ENCODE measurements at regions not wholly inside any gene's neighbourhood (a gene's known extent, or its start where the extent isn't known, plus 50 kb on each side); places are given as distances from the start of the nearest gene placed in this dataset.

DNA sequence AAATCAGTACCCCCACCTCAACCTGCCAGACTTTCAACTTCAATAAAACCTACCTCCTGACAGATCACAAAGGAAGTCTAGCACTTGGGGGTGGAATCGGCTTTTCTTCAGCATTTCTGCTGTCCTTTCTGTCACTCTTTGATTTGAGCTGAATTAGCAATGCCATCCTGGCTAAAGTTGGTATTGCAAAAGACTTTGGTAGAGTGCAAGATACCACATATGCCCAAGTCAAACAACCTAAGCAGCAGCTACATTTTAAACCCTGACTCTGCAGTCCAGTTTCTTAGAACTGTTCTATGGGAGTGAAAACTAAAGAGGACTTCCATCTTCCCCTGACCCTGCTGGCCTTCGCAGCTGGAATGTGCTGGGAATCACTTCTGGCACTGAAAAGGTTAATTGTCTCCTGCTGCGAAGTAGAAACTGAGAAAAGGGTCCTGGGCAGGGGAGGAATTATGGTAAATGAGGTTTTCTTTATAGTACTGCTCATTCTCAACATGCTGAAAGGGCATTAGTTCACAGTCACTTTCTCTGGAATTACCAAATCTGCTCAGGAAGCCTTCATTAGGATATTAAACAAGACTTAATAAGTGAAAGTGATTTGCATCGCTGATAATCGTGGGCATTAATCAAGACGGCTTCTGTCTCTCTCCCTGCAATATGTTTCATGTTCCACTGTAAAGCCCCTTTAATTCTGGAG is 126.2 kb upstream of the SMYD2 start:
- intact Hi-C loops (cut with DNase I; ENCODE audit: low total_unique reads) = no loop called here
- TF ChIP-seq CTCF (IDR thresholded peaks at IDR 0.05) = no peak
- Histone ChIP-seq H3K27ac (no peak overlapping the region), H3K27me3 (no peaks in the 10 kb centered on the region), H3K4me3 (no peak overlapping the region), H3K4me1 (no peaks in the 10 kb centered on the region), H3K9me3 (no peaks in the 10 kb centered on the region), H3K36me3 (no peaks in the 10 kb centered on the region)
- DNase-seq = no peak

DNA sequence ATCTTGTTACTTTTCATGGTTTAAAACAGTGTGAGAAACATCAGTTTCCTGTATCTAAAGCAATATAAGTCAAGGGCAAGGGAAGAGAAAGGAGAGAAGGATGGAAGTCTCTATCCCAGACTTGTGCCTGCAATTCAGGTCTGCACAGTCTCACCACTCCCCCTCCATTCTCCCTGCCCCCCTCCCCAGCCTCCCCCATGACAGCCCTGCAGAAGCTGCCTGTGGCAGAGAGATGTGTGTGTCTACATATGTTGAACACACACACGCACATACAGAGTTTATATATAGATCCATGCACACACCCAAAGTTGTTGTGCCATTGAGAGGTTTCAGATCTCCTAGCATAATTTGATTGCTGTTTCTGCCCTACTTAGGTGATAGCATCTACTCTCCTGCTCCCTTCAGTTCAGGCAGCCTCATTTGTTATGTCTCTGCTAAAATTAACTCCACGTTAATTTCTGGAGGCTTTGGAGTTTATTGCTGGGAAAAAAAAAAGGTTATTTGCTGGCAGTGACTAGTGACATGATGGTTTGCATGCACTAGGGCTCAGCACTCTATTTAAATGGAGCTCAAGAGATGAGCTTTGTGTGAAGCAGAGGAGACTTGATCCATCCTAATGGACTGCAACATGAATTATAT is 124.9 kb upstream of the SMYD2 start:
- Histone ChIP-seq H3K27me3 (no peaks in the 10 kb centered on the region), H3K4me3 (no peak overlapping the region), H3K27ac (no peak overlapping the region), H3K9me3 (no peaks in the 10 kb centered on the region), H3K36me3 (no peaks in the 10 kb centered on the region), H3K4me1 (no peaks in the 10 kb centered on the region)
- no peak for DNase-seq
- TF ChIP-seq CTCF (IDR thresholded peaks at IDR 0.05) = no peak
- intact Hi-C loops (cut with DNase I; ENCODE audit: low total_unique reads) = no loop called here

- Histone ChIP-seq H3K27ac (no peak overlapping the region), H3K9me3 (no peaks in the 10 kb centered on the region), H3K36me3 (no peaks in the 10 kb centered on the region), H3K27me3 (peaks cover 0 to 8% of the 10 kb centered on the region in 2 donors), H3K4me3 (no peak overlapping the region), H3K4me1 (no peaks in the 10 kb centered on the region)
- no peak for DNase-seq
- intact Hi-C loops (cut with DNase I; ENCODE audit: low total_unique reads) = no loop called here
- no peak for TF ChIP-seq CTCF (IDR thresholded peaks at IDR 0.05)
Measured at GRCh38 chr1:214164173-214164572, 116.8 kb upstream of the SMYD2 start.

DNA sequence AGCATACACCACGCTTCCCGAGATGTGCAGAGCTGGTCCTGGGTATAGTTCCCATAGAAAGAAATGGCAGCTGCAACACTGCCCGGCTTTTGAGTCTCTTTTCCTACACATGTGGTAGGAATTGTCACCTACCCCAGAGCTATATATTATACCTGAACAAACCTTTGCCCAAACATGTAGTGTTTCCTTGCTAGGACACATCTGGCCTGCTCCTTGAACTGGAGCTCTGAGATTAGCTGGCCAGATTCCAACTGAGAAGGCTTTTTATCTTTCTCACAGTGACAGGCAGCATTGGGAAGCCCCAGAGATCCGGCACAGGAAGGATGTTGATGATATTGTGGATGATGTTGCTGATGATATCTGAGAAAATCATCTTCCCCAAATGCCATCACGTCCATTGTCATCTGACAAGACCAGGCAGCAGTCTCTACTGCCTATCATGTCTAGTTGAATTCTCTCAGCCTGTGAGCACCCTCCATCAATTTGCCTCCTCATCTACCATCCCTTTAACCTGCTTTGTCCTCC is 115.0 kb upstream of the SMYD2 start:
- no peaks in the 10 kb centered on the region for H3K4me1 ChIP-seq
- peaks cover 0 to 8% of the 10 kb centered on the region in 2 donors for H3K27me3 ChIP-seq
- no peak overlapping the region for H3K27ac ChIP-seq
- TF ChIP-seq CTCF (IDR thresholded peaks at IDR 0.05) = no peak
- no peaks in the 10 kb centered on the region for H3K9me3 ChIP-seq
- intact Hi-C loops (cut with DNase I; ENCODE audit: low total_unique reads) = no loop called here
- no peak for DNase-seq
- no peak overlapping the region for H3K4me3 ChIP-seq
- H3K36me3 ChIP-seq = no peaks in the 10 kb centered on the region

GRCh38 chr1:214174508-214175199 is 106.3 kb upstream of the SMYD2 start:
- no peaks in the 10 kb centered on the region for H3K9me3 ChIP-seq
- H3K27me3 ChIP-seq = no peaks in the 10 kb centered on the region
- DNase-seq = no peak
- no peak overlapping the region for H3K27ac ChIP-seq
- H3K36me3 ChIP-seq = no peaks in the 10 kb centered on the region
- no peak overlapping the region for H3K4me3 ChIP-seq
- intact Hi-C loops (cut with DNase I; ENCODE audit: low total_unique reads) = no loop called here
- H3K4me1 ChIP-seq = no peaks in the 10 kb centered on the region
- no peak for TF ChIP-seq CTCF (IDR thresholded peaks at IDR 0.05)
